ENCODE measurements at regions not wholly inside any gene's neighbourhood (a gene's known extent, or its start where the extent isn't known, plus 50 kb on each side); places are given as distances from the start of the nearest gene placed in this dataset. TPM values are rescaled to one million over a fixed set of nuclear protein-coding genes. Genes with fewer than 3 reads are reported as not detected.

DNA sequence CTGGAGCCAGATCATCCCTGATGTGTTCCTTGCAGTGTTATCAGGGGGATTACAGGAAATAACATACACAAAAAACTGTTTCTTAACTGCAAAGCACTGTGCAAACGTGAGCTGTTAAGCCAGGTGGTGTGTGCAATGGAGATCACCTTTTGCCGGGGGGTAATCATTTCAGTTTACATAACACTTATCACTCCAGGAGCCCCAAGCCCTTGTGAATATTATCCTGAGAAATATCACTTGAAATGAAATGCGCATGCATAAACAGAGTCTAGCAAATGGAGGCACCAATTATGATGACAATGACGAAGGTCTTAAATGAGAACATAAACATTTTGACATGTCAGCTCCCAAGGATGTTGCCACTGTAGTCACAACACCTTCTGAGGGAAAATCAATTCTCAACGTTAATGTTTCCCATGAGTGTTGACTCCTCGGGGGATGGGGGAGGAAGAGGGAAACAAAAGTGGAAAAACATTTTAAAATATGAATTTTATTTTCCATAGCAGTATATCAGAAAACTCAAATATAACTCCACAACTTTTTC is 54.5 kb upstream of the RAD23B start:
- DNase-seq (ENCODE audit: low spot score) = no peak

DNA sequence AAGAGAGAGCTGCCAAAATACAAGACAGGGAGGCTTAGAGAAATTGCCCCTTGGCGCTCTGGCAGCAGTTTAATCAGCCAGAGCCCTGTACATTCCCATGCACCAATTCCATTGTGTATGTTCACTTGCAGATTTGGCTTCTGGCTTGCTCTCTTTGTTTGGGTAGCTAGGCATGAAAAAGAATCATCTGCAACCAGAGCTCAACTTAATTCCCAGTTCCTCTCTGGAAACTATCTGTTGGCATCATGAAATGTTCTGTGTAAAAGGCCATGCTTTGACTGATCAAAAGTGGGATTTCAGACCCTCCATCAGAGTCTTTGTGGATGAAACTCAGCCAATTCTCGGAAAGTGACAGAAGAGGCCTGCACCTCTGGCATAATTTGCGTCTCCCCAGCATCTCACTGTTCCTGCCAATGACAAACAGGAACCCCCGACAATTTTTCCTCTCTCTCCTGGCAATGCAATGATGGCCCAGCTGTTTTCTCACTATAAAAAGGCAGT is 53.8 kb upstream of the RAD23B start:
- ATAC-seq (ENCODE audit: low FRiP score) = no peak
- TF ChIP-seq, protein P1, sequence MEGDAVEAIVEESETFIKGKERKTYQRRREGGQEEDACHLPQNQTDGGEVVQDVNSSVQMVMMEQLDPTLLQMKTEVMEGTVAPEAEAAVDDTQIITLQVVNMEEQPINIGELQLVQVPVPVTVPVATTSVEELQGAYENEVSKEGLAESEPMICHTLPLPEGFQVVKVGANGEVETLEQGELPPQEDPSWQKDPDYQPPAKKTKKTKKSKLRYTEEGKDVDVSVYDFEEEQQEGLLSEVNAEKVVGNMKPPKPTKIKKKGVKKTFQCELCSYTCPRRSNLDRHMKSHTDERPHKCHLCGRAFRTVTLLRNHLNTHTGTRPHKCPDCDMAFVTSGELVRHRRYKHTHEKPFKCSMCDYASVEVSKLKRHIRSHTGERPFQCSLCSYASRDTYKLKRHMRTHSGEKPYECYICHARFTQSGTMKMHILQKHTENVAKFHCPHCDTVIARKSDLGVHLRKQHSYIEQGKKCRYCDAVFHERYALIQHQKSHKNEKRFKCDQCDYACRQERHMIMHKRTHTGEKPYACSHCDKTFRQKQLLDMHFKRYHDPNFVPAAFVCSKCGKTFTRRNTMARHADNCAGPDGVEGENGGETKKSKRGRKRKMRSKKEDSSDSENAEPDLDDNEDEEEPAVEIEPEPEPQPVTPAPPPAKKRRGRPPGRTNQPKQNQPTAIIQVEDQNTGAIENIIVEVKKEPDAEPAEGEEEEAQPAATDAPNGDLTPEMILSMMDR (IDR thresholded peaks at IDR 0.05) = no peak
- DNase-seq (ENCODE audit: low spot score) = no peak

More for the DNA sequence above, 54.5 kb upstream of the RAD23B start:
- TF ChIP-seq, protein P1 (IDR thresholded peaks at IDR 0.05) = no peak
- ATAC-seq (ENCODE audit: low FRiP score) = no peak

Small RNAs in the stretch of these regions (small RNA-seq; reads per million reads assigned to genes)
- not detected for gene AL807761.1
